ENCODE measurements at regions not wholly inside any gene's neighbourhood (a gene's known extent, or its start where the extent isn't known, plus 50 kb on each side); places are given as distances from the start of the nearest gene placed in this dataset.

- TF ChIP-seq REST (IDR thresholded peaks at IDR 0.05) (no peak), CTCF (IDR thresholded peaks at IDR 0.05; ENCODE audit: low read depth, low read length, missing input control) (no peak), SP1 (IDR thresholded peaks at IDR 0.05) (no peak), YY1 (IDR thresholded peaks at IDR 0.05) (no peak), TAF1 (conservative IDR thresholded peaks at IDR 0.05) (no peak), GABPA (IDR thresholded peaks at IDR 0.05 in 1 of 2, conservative IDR thresholded peaks at IDR 0.05 in 1 of 2) (no peak), ATF3 (IDR thresholded peaks at IDR 0.05) (no peak)
These were observed 282.1 kb upstream of the BMP2 start for GRCh38 chr20:6485351-6485750.
